GM19238 (cell line): ENCODE measurements at regions not wholly inside any gene's neighbourhood (a gene's known extent, or its start where the extent isn't known, plus 50 kb on each side); places are given as distances from the start of the nearest gene placed in this dataset.
"Not testable (repeated sequence)": the region's sequence is repeated elsewhere in the genome, so short reads cannot be mapped to it uniquely, and the experiment has no call there.

ENCODE experiments used
- DNase-seq: peaks from one replicate; pipeline ENCODE4 v3.0.0; 2011; ENCODE audit warnings: low spot score; ENCODE audit not compliant: insufficient read length

DNA sequence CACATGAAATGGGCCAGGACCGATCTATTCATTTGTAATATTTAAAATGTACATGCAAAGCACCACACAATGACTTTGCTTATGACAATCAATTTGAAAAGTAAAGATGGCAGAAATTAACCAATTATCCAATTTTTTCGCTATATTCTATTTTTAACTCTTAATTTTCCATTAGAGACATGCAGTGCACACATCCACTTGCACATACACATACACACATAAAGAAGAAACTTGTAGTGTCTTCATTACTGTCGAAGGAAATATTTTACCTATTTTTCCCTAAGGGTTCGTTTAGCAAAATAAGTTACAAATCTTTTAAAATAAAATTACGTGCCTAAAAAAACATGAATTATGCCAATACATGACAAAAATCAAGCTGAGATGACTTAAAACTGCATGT is 194.3 kb upstream of the MDFIC2 start:
- no peak for DNase-seq

DNA sequence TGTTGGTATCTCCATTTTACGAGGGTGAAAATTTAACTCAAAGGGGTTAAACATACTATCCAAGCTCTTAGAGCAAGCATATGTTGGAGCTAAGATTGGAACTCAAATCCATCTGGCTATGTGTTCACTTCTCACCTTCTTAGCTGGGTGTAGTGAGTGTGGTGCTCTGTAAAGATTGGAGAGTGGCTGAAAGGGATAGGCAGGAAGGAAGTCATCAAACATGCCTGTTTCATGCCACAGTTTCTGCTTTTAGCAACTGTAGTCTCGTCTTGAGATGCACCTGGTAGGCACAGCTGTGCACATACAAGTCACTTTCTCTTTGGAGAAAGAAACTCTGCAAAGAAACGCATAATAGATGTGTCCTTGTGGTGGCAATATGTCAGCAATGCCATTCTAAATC is 189.1 kb upstream of the MDFIC2 start:
- DNase-seq = no peak

DNA sequence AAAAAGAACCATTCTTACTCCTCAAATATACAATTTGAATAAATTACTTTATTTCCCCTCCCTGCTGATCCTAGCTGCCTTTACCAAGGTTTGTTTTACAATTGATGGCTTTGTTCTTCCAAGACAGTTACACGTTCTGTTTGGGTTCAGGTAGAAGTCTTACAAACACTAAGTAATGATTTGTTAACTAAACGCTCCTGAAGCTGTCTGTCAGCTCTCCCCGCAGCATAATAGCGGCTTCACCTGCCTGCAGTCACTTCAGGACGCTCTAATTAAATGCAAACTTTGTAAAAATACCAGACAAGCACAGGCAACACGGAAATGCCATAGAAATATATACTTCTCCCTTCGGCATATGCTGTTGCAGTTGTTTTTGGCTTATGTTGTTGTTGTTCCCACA is 176.4 kb upstream of the MDFIC2 start:
- no peak for DNase-seq

DNA sequence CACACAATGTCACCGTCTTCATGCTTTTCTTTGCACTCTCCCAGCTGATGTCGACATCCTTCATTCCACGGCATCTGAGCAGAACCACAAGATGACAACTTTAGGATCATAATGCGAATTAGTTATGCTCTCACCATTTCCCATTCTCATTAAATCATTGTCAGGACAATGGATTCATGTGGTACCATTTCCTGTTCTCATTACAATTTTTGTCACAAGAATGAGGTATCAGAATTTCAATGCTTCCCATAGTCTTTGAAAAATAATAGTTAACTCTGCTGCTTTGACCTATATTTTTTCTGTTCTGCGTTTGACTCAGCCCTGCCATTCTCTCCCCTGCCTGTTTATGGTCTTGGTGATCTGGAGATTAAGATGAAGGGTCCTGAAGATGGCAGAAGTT is 175.7 kb upstream of the MDFIC2 start:
- DNase-seq = no peak

DNA sequence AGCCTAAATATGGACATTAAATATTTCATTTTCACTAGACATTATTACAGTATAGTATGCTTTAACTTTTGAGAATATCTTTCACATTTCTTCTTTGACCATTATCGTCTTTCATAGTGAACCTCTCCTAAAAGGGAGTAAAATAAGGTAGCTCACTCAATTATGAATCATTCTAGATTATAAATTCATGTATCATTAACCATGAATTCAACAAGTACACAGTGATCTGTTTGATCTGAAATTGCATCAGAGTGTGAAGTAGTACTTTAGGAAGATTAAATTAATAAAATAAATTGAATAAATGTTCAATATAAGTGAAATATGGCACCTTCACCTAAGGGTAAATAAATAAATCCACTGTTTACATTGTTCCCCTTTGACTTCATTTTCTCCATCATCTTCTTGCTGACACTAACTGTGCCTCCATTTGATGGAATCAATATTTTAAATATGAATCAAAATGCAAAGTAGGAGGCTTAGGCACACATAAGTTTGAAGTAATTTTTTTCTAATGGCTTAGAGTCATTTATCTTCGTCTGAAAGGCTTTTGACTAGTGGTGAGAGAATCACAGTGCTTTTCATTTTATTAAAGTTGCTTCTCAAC is 174.1 kb upstream of the MDFIC2 start:
- no peak for DNase-seq

DNA sequence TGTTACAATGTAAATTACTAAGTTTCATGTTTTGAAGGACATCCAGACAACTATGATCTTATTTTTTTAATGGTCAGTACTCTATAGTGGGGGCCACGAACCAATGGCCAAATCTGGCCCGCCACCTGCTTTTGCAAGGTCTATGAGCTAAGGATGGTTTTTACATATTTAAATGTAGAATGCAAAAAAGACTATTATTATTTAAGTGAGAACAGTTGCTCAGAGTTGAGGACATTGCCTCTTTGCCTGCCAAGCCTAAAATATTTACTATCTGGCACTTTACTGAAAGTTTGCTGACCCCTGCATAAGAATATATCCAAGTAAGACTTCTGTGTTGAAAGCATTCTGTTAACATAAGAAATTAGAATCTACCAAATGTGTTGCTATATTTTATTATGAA is 163.7 kb upstream of the MDFIC2 start:
- DNase-seq = no peak

DNA sequence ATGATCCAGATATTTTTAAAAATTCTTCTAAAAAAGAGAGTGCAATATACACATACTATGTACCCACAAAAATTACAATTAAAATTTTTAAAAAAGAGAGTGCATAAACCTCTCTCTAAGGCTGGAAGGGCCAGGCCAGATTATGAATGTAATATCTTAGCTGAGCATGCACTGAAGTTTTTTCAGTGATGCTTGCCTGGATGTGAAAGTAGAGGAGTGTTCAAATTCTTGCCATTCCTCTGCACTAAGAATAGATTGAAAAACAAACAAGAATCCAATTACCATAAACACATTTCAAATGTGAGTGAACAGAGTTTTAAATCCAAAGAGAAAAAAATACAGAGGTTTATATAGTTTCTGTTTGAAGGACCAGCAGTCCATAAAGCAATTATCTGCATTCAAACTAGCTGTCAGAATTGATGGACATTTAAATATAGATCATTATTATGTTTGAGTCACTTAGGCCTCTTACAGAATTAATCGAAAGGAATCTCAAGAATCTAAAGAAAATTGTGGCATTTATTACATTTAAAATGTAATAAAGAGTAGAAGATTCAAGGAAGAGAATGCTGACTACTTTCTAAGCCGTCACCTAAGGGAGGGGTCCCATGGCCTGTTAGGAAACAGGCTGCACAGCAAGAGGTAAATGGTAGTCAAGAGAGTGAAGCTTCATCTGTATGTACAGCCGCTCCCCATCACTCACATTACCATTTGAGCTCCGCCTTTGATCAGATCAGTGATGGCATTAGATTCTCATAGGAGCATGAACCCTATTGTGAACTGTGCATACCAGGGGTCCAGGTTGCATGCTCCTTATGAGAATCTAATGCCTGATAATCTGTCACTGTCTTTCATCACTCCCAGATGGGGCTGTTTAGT is 159.3 kb upstream of the MDFIC2 start:
- no peak for DNase-seq

DNA sequence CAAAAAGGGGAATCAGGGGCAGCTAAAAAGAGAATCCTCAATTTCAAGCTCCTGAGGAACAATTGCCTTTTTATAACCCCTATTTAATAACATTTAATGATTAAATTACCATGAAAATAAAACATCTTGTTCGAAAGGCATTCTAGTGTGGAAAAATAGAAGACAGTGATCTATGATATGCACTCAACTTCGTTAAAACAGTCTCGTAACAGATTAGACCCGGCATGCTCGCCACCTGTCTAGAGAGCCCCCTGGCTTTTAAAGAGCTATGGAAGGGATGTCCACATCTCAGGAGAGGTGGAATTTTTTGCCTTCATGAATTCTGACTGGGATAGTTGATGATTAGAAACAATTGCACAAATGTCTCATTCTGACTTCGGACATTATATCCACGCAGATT is 153.7 kb upstream of the MDFIC2 start:
- no peak for DNase-seq

DNA sequence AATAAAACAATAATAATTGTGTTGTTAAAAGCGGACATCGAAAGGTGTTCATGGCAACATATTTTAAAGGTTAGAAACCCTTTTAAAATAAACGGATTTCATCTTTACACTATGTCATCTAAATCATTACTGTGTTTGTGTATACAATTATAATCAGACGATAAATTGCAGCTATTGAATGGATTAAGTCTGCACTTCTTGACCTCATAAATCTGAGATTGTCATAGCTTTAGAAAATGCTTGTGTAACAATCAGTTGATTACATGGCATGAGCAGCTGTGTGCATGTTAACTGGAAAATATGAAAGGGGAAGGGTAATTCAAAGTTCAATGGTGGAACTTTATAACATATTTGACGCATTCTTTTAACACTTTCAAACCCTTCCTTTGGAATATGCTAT is 152.4 kb upstream of the MDFIC2 start:
- DNase-seq = no peak

DNA sequence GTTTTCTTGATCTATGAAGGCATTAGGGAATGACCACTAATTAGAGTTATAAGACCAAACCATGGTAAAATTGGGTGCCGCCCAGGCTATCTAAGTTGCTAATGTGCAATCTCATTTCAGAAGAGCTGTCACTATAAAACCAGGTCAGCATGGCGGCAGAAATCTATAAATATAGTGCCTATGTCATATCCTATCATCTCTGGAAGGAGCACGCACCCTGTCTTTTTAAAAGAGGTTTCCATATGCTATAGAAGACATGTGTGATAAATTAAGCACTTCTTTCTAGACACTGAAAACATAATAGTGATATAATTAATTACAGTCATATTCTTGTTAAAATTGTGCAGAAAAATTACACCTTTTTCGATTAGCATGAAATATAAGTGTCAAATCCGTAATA is 152.0 kb upstream of the MDFIC2 start:
- no peak for DNase-seq

DNA sequence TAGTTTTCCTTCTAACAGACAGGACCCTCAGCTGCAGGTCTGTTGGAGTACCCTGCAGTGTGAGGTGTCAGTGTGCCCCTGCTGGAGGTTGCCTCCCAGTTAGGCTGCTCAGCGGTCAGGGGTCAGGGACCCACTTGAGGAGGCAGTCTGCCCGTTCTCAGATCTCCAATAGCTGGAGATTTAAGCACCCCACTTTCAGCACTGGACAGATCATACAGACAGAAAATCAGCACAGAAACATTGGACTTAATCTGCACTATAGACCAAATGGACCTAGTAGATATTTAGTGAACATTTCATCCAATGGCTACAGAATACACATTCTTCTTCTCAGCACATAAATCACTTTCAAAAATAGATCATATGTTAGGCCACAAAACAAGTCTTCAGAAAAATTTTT is 137.8 kb upstream of the MDFIC2 start:
- DNase-seq = not testable (repeated sequence)

DNA sequence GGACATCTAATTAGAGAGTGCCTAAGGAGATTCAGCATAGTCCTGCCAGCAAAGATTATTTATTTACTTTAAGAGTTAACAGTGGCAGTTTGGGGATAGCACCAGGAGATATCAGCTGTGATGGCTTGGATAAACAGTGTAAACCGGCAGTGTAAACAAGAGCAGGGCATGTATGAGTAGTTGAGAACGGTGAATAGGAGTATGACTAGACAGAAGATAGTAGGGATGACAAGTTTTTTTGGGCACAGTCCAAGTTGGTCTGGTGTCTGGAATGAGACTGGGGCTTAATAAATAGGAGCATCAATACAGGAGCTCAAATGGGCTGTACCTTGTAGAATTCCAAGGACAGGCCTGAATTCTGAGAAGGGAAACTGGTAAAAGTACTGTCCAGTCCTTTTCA is 123.0 kb upstream of the MDFIC2 start:
- DNase-seq = not testable (repeated sequence)

DNA sequence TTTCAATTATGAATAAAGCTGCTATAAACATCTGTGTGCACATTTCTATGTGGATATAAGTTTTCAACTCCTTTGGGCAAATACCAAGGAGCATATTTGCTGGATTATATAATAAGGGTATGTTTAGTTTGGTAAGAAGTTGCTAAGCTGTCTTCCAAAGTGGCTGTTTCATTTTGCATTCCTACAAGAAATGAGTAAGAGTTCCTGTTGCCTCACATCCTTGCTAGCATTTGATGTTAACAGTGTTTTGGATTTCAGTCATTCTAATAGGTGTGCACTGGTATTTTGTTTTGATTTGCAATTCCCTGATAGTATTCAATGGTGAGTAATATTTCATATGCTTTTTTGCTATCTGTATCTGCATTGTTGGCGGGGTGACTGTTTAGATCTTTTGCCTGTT is 120.7 kb upstream of the MDFIC2 start:
- no peak for DNase-seq

DNA sequence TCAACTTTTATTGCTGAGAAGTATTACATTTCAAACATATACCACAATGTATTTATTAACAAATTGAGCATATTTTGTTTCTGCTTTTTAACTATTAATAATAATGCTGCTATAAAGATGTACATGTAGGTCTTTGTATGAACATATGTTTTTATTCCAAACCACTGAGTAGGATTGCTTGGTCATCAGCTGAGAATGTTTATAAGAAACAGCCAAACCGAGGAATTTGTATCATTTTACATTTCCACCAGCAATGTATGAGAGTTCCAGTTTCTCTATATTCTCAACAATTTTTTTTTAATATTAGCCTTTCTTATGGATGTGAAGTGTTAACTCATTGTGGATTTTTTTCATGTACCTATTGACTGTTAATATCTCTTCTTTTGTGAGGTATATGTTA is 119.5 kb upstream of the MDFIC2 start:
- DNase-seq = no peak

DNA sequence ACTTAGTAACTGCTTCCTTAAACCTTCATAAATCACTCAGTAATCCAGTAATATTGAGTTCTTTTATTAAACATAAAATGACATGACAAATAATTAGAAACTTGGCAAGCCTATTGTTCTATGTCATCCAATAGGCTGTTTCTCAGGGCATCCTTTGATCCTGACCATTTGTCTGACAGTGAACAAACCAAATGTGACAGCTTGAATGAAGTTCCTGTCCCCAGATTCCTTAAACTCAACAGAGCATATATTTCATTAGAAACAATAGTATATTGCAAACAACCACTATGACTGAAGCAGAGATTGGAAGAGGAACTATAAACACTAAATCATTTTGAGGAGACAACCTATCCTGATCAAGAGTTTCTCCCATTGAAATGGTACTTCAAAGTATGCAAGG is 113.6 kb upstream of the MDFIC2 start:
- DNase-seq = no peak

DNA sequence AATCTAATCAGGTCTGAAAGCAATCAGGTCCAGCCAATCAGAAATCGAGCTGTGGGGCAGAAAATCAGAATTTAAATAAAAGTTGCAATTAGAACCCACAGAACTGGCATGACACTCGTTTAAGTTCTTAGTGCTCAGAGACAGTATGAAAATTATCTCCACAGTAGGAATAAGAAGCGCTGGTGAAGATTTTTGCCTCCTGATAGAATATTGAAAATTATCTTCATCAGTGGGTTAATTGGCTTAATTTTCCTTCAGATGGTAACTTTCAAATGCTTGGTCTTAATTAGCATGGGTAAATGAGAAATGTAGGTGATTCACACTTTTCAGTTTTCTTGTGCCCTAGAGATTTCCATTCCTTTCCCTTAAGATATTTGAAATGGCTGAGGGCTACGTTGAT is 109.1 kb upstream of the MDFIC2 start:
- DNase-seq = no peak

DNA sequence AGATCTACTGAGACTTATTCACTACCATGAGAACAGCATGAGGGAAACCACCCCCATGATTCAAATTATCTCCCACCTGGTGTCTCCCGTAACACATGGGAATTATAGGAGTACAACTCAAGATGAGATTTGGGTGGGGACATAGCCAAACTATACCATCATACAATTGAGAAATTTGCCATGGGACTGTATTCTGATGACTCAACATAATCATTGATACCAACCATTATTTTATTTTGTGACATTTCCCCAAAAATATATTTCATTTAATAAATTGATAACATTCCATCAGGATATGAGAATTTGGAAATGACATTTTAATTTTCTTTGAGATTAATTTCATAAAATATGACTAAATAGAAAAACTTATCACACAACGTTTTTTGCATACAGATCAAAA is 96.6 kb upstream of the MDFIC2 start:
- DNase-seq = no peak

DNA sequence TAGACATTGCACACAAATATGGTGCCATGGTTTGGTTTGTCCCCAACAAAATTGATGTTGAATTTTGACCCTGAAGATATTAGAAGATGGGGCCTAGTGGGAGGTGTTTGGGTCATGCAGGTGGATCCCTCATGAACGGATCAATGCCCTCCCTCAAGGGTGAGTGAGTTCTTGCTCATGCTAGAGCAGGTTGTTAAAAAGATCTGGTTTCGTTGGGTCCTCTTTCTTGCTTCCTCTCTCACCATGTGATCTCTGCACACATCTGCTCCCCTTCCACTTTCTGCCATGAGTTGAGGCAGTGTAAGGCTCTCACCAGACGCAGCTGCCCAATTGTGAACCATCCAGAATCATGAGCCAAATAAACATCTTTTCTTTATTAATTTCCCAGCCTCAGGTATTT is 87.8 kb upstream of the MDFIC2 start:
- DNase-seq = no peak

DNA sequence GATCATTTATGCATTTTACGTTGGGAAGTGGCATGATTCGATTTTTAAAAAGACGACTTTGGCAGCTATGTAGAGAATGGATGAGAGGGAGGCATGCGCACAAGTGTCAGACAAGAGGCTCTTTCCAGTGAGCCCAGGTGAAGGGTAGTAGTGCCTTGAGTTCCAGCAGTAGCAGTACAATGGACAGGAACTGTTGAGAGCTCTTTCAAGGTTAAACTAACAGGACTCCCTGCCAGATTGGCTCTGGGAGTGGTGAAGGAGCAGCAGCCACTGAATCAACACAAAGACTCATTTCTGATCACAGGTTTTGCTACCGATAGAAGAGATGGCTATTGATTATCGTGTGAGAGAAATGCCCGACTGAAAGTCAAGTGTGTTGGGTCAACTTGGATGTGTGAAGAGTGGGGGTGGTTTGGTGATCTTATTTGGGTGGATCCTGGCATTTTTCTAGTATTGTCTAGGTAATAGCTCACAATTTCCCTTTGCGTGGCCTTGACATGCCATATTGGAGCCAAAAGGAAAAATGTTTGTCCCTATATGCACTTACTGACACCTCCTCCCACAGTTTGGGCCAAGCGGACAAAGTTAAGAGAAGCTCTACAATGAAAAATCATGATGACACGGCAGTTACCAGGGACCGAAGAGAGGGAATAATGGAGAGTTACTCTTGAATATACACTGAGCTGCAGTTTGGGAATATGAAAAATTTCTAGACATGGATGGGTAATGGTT is 81.6 kb upstream of the MDFIC2 start:
- DNase-seq = no peak

DNA sequence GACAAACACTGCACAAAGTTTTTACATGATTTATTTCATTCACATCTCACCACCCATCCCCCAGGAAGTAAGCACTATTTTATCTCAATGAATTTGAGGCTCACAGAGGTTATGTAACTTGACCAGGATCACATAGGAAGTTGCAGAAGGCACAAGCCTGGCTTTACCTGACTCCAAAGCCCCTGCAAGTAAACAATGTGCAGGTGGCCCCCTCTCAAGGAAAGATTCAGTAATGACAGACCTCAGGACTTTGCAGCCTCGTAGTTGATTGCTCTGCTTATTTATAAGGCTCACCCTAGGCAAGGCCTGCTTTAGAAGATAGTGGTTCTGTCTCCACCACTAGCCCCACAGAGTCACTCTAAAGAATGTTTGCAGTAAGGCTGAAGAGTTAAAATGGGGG is 79.8 kb upstream of the MDFIC2 start:
- DNase-seq = no peak

DNA sequence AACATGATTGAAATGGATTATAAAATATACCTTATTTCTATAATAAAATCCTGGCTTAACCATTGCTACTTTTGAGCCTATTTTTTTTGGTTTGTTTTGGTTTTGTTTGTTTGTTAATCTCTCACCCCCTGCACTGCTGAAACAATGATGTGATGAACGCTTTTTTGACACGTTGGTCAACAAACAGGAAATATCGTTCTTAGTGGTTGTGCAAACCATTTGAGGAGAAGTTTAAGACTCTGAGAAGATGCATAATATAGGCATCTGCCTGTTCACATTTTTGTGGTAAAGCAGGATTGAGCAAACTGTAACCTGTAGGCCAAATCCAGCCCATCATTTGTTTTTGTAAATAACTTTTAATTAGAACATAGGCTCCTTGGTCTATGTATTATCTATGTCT is 75.5 kb upstream of the MDFIC2 start:
- DNase-seq = no peak

DNA sequence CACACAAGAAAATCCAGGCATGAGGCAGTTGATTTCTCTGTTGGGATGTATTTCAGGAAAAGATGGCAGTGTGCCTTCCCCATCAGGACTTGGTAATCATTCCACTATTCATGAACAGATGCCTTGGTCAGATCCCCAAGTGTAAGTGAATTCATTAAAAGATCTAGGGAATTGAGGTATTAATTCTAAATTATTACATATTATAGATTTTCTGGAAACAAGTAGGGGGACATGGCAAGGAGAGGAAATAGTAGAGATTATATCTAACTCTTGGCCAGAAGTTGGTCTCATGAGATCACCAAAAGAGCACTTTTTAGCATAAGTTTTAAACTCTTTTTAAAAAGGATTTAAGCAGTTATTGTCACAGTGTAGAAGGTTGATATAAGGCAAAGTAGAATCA is 74.4 kb upstream of the MDFIC2 start:
- no peak for DNase-seq

DNA sequence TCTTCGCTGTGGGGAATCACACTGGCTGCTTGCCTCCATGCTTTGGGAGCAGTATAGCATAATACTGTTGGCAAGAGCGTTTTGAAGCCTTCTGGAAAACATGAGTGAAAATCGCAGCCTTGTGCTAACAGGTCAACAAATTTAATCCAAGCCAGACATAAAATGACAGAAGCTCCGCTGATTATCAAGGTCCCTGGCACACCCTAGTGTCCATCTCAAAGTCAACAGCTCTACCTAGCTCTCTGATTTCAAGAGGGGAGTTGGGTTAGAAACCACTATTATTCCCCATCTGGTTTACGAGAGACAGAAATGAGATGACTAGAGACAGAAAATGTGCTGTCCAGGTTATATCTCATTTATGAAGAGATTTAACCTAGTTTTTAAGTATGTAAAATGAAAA is 73.6 kb upstream of the MDFIC2 start:
- no peak for DNase-seq
